GM23338 (cell line): ENCODE measurements at regions not wholly inside any gene's neighbourhood (a gene's known extent, or its start where the extent isn't known, plus 50 kb on each side); places are given as distances from the start of the nearest gene placed in this dataset.

Experiments
- EZH2 ChIP-seq: fragments of 200-600 bp; sonication (generic); IDR thresholded peaks from one replicate; pipeline ENCODE4 v1.8.0; 2017; ENCODE audit warnings: antibody characterized with exemption, mild to moderate bottlenecking, low read depth; ENCODE audit not compliant: unreplicated experiment
- TF ChIP-seq, protein P1 (sequence below), 2 experiments: fragments of 200-600 bp in 1 of 2; sonication (generic) in 1 of 2; conservative IDR thresholded peaks; 2 replicates each; pipeline versions ENCODE4 v1.5.1 to v1.6.1; 2016 to 2017; ENCODE audit warnings: antibody characterized with exemption in 2 of 2, low read depth in 2 of 2, mild to moderate bottlenecking in 2 of 2, moderate library complexity in 1 of 2

DNA sequence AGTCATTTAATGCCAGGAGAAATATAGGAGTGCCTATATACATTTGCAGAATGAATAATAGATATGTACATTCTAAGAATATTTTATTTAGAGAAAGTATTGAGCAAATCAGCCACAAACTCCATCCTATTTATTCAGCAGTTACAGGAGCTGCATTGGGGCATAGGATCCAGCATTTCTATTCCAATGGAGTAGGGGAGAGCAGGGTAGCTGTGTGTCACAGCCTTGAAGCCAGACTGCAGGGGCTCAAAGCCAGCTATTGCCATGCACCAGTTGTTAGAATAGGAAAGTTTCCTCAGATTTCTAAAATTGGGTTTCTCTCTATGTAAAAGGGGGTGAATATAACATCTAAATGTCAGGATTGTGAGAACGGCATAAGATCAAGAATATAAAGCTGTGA lies 116.8 kb upstream of the MYO3A start:
- no peak for TF ChIP-seq EZH2
- TF ChIP-seq, protein P1, sequence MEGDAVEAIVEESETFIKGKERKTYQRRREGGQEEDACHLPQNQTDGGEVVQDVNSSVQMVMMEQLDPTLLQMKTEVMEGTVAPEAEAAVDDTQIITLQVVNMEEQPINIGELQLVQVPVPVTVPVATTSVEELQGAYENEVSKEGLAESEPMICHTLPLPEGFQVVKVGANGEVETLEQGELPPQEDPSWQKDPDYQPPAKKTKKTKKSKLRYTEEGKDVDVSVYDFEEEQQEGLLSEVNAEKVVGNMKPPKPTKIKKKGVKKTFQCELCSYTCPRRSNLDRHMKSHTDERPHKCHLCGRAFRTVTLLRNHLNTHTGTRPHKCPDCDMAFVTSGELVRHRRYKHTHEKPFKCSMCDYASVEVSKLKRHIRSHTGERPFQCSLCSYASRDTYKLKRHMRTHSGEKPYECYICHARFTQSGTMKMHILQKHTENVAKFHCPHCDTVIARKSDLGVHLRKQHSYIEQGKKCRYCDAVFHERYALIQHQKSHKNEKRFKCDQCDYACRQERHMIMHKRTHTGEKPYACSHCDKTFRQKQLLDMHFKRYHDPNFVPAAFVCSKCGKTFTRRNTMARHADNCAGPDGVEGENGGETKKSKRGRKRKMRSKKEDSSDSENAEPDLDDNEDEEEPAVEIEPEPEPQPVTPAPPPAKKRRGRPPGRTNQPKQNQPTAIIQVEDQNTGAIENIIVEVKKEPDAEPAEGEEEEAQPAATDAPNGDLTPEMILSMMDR (conservative IDR thresholded peaks at IDR 0.05; ENCODE audit: low read depth in 2 of 2) = no peak
